ENCODE measurements at regions not wholly inside any gene's neighbourhood (a gene's known extent, or its start where the extent isn't known, plus 50 kb on each side); places are given as distances from the start of the nearest gene placed in this dataset.
A peak's percentile ranks its signal among the peaks of the same experiment; 100 is the strongest.

DNA sequence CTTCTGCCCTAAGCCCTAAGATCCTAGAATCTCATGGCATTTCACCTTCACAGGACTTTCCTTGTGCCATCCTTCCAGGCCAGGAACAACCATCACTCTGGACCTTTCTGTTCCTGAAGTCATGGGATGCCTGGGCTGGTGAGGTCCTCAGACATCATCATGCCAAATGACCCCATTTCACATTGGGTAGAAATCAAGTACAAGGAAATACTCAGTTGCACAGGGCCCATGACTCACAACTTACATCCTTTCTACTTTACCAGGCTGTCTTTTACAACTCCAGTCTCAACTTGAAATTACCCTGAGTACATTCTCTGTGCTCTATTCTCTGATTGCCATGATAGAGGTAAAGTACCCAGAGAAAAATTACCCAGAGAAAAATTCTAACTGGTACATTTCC is 167.1 kb downstream of the PIK3R1 start:
- Histone ChIP-seq H3K27me3 (ENCODE audit: control insufficient read depth in 2 of 2, insufficient read depth in 2 of 2, low read length in 2 of 2) (no peaks in the 10 kb centered on the region), H3K9ac (ENCODE audit: insufficient read depth, low read length, poor library complexity, severe bottlenecking) (no peak overlapping the region), H3K79me2 (ENCODE audit: insufficient read depth, low read length) (no peaks in the 10 kb centered on the region), H3K36me3 (replicated peaks in 1 of 2; ENCODE audit: control insufficient read depth in 1 of 2, insufficient read depth in 2 of 2, low read length in 2 of 2) (no peaks in the 10 kb centered on the region), H3K4me3 (replicated peaks in 1 of 3; ENCODE audit: low read depth in 2 of 3, low read length in 3 of 3) (no peak overlapping the region), H3K4me1 (ENCODE audit: control insufficient read depth in 1 of 2, insufficient read depth in 2 of 2, low read length in 2 of 2) (peaks cover 11 to 20% of the 10 kb centered on the region in 2 donors), H3K9me3 (replicated peaks in 1 of 2; ENCODE audit: control insufficient read depth in 1 of 2, insufficient read depth in 1 of 2, low read length in 2 of 2) (no peaks in the 10 kb centered on the region), H2AFZ (ENCODE audit: insufficient read depth, low read depth, low read length, poor library complexity, severe bottlenecking) (no peak overlapping the region), H4K20me1 (ENCODE audit: insufficient read depth, low read length) (no peaks in the 10 kb centered on the region), H3K4me2 (replicated peaks; ENCODE audit: extremely low read depth, low read length, poor library complexity, severe bottlenecking) (no peak overlapping the region), H3K27ac (ENCODE audit: low read depth in 1 of 2, low read length in 2 of 2) (no peak overlapping the region)
- DNase-seq, result peak in 2 of 3 donors; percentile 4 to 55
- intact Hi-C loops (cut with micrococcal nuclease), result no loop called here
- H3K4me3 Mint-ChIP-seq, result no peak overlapping the region
- TF ChIP-seq, protein P1, sequence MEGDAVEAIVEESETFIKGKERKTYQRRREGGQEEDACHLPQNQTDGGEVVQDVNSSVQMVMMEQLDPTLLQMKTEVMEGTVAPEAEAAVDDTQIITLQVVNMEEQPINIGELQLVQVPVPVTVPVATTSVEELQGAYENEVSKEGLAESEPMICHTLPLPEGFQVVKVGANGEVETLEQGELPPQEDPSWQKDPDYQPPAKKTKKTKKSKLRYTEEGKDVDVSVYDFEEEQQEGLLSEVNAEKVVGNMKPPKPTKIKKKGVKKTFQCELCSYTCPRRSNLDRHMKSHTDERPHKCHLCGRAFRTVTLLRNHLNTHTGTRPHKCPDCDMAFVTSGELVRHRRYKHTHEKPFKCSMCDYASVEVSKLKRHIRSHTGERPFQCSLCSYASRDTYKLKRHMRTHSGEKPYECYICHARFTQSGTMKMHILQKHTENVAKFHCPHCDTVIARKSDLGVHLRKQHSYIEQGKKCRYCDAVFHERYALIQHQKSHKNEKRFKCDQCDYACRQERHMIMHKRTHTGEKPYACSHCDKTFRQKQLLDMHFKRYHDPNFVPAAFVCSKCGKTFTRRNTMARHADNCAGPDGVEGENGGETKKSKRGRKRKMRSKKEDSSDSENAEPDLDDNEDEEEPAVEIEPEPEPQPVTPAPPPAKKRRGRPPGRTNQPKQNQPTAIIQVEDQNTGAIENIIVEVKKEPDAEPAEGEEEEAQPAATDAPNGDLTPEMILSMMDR (IDR thresholded peaks at IDR 0.05), result no peak
- H3K4me1 Mint-ChIP-seq, result peaks cover 27% of the 10 kb centered on the region
- peak overlapping the region in 2 of 7 donors; percentile 28 to 89 for H3K27ac Mint-ChIP-seq
- peaks cover 0 to 2% (median 0%) of the 10 kb centered on the region in 3 donors for H3K27me3 Mint-ChIP-seq (ENCODE audit: low read depth in 3 of 3)
- H3K36me3 Mint-ChIP-seq, result peaks cover 0 to 6% of the 10 kb centered on the region in 2 donors
- peaks cover 0 to 8% (median 3%) of the 10 kb centered on the region in 7 donors for H3K9me3 Mint-ChIP-seq

DNA sequence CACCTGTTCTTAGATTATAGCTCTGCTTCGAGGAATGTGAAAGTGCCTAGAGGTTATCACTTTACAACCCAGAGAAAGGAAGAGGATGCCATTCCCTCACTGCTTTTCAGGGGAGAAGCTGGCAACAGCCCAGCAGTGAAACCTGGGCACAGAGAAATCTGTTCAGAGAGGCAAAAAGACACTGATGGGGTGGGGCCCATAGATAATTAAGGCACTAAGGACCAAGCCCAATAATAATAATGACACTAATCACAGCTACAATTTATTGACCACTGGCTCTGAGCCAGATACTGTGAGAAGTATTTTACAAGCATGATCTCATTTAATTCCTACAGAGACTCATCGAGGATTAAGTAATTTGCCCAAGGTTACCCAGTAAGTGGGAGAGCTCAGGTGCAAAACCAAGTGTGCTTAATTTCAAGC is 168.3 kb downstream of the PIK3R1 start:
- Histone ChIP-seq H3K4me3 (replicated peaks in 1 of 3; ENCODE audit: low read depth in 2 of 3, low read length in 3 of 3) (no peak overlapping the region), H2AFZ (ENCODE audit: insufficient read depth, low read depth, low read length, poor library complexity, severe bottlenecking) (no peak overlapping the region), H3K27ac (ENCODE audit: low read depth in 1 of 2, low read length in 2 of 2) (no peak overlapping the region), H3K9me3 (replicated peaks in 1 of 2; ENCODE audit: control insufficient read depth in 1 of 2, insufficient read depth in 1 of 2, low read length in 2 of 2) (no peaks in the 10 kb centered on the region), H3K4me2 (replicated peaks; ENCODE audit: extremely low read depth, low read length, poor library complexity, severe bottlenecking) (no peak overlapping the region), H3K79me2 (ENCODE audit: insufficient read depth, low read length) (no peaks in the 10 kb centered on the region), H3K27me3 (ENCODE audit: control insufficient read depth in 2 of 2, insufficient read depth in 2 of 2, low read length in 2 of 2) (no peaks in the 10 kb centered on the region), H4K20me1 (ENCODE audit: insufficient read depth, low read length) (no peaks in the 10 kb centered on the region), H3K9ac (ENCODE audit: insufficient read depth, low read length, poor library complexity, severe bottlenecking) (no peak overlapping the region), H3K36me3 (replicated peaks in 1 of 2; ENCODE audit: control insufficient read depth in 1 of 2, insufficient read depth in 2 of 2, low read length in 2 of 2) (no peaks in the 10 kb centered on the region), H3K4me1 (ENCODE audit: control insufficient read depth in 1 of 2, insufficient read depth in 2 of 2, low read length in 2 of 2) (peaks cover 11 to 20% of the 10 kb centered on the region in 2 donors)
- no CpG with 5 or more reads among the region's 2 CpGs for WGBS (ENCODE audit: insufficient coverage)
- Mint-ChIP-seq H3K27me3 (ENCODE audit: low read depth in 3 of 3) (peaks cover 0 to 2% (median 0%) of the 10 kb centered on the region in 3 donors), H3K27ac (no peak overlapping the region), H3K36me3 (peaks cover 0 to 6% of the 10 kb centered on the region in 2 donors), H3K9me3 (peaks cover 0 to 8% (median 3%) of the 10 kb centered on the region in 7 donors), H3K4me1 (peaks cover 27% of the 10 kb centered on the region), H3K4me3 (no peak overlapping the region)
- TF ChIP-seq, protein P1 (IDR thresholded peaks at IDR 0.05), result no peak
- intact Hi-C loops (cut with micrococcal nuclease), result no loop called here
- DNase-seq, result no peak

Measured in CD14-positive monocyte (primary cell).